HG03025 (cell line): ENCODE measurements at regions not wholly inside any gene's neighbourhood (a gene's known extent, or its start where the extent isn't known, plus 50 kb on each side); places are given as distances from the start of the nearest gene placed in this dataset.

Source experiments
- ATAC-seq: cut with Tn5 transposase; IDR thresholded peaks from one replicate; pipeline ENCODE4 v1.9.1; 2021; ENCODE audit warnings: mild to moderate bottlenecking, moderate library complexity; ENCODE audit not compliant: unreplicated experiment, low FRiP score

DNA sequence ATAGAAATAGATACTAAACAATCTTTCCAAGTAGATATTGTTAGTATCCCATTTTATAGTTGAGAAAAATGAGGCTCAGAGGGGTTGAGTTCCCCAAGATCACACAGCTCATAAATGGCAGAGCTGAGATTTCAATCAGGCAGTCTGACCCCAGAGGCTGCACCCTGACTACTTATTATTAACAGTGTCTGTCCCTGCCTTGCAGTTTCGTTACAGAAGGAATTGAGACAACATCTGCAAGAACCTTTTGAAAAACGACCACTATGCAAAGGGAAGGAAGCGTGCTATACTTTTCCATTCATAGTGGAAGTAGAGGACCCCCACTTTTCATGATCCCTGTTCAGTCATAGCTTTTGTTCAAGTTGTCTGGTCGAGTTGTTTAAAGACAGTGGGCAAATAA lies 53.2 kb upstream of the SEC11C start:
- ATAC-seq, result no peak

DNA sequence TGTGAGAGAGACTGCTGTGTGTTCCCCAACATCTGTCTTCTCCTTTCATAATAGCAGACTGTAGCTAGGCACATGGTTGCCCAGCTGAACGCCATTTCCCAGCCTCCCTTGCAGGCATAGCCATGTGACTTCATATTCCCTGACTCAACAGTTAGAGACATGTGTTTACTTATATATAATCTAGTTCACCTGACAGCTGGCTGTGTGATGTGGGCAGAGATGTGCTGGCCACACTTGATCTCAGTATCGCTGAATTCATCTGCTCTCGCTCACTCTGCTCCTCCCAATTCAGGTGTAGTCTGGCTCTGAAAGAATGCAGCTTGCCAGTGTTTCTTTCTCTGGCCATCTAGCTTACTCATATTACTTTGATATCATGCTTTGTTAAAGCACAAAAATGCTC lies 52.3 kb upstream of the SEC11C start:
- ATAC-seq, result no peak
